Memory B cell (primary cell): ENCODE measurements at regions not wholly inside any gene's neighbourhood (a gene's known extent, or its start where the extent isn't known, plus 50 kb on each side); places are given as distances from the start of the nearest gene placed in this dataset.
"Not testable (repeated sequence)": the region's sequence is repeated elsewhere in the genome, so short reads cannot be mapped to it uniquely, and the experiment has no call there.

ENCODE experiments used
- ATAC-seq: fragments of 150-1000 bp; cut with Tn5 transposase; 2 replicates; pipeline ENCODE4 v1.10.0; 2021; ENCODE audit warnings: low read depth, mild to moderate bottlenecking, moderate library complexity
- DNase-seq, 2 donors: peaks; one replicate each; pipeline ENCODE4 v3.0.0; 2022; ENCODE audit warnings: low spot score in 2 of 2
- H3K27ac Mint-ChIP-seq: one replicate; pipeline ENCODE4 v1.8.0; 2022; ENCODE audit warnings: mild to moderate bottlenecking, moderate library complexity, mixed read lengths
- H3K27me3 Mint-ChIP-seq: one replicate; pipeline ENCODE4 v1.8.0; 2022; ENCODE audit warnings: mixed read lengths
- H3K36me3 Mint-ChIP-seq: one replicate; pipeline ENCODE4 v1.8.0; 2022; ENCODE audit warnings: mild to moderate bottlenecking, mixed read lengths
- H3K4me1 Mint-ChIP-seq: one replicate; pipeline ENCODE4 v1.8.0; 2022; ENCODE audit warnings: mixed read lengths
- H3K4me3 Mint-ChIP-seq: one replicate; pipeline ENCODE4 v1.8.0; 2022; ENCODE audit warnings: mild to moderate bottlenecking, moderate library complexity, mixed read lengths
- H3K9me3 Mint-ChIP-seq: one replicate; pipeline ENCODE4 v1.8.0; 2022; ENCODE audit warnings: mixed read lengths

DNA sequence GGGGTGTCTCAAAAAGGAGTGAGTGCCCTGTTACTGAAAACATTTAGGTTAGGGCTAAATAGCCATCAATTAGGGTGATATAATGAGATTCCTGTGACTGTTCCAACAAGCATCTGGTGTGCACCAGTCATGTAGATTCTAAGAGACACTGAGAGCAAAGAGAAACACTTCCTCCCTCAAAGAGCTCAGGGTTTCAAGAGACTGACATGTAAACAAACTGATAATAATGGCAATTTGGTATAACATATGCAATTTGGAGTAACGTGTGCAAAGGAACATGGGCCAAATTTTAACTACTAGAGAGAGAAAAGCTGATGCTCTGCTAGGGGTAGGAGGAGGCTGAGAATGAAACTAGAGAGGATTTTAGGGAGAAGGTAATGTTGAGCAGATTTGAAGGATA lies 237.1 kb downstream of the BMP4 start:
- ATAC-seq (no peak), DNase-seq (no peak)
- Mint-ChIP-seq H3K27me3 (peaks cover 10% of the 10 kb centered on the region), H3K9me3 (peaks cover 1% of the 10 kb centered on the region), H3K27ac (no peak overlapping the region), H3K4me3 (no peak overlapping the region), H3K36me3 (no peaks in the 10 kb centered on the region), H3K4me1 (no peaks in the 10 kb centered on the region)

DNA sequence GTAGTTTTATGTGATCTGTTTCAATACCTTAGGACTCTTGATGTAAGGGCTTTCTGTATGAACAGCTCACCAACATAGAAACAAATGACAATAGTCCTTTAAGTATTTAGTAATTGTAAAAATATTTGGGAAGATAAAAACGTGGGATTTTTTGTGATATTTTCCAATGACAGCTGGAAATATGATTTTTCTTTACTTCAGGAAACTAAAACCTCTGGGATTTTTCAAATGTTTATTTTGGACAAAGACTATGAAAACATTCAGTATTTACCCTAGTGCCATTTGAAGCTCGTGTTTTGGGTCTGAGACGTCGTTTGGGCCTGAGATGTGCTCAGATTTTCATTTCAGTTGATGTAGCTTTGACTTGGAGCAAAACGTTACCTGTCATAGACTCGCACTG lies 240.0 kb downstream of the BMP4 start:
- peaks cover 10% of the 10 kb centered on the region for H3K27me3 Mint-ChIP-seq
- H3K4me1 Mint-ChIP-seq: no peaks in the 10 kb centered on the region
- no peak for DNase-seq
- peaks cover 1% of the 10 kb centered on the region for H3K9me3 Mint-ChIP-seq
- ATAC-seq: no peak
- H3K36me3 Mint-ChIP-seq: no peaks in the 10 kb centered on the region
- no peak overlapping the region for H3K27ac Mint-ChIP-seq
- no peak overlapping the region for H3K4me3 Mint-ChIP-seq

DNA sequence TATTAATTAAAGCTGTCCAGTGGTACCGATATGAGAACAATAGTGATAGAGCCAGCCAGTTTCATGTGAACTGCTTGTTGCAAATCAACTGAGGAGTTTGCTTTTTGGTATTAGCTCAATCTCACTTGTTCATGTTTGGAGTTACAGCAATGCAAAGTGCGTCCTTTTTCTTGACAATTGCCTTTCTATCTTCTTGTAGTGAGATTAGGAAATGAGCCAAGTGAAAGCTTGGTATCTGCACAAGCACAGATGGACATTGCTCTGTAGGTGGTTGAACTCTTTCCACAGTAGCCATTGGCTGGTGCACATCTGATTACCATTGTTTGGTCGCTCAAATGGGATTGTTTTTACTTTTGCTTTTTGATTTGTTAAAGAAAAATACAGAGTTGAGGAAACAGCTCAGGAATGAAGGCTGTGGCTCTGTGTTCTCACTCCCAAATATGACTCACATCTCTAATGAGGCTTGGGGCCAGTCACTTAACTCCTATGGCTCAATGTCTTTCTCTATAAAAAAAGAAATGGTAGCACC lies 241.4 kb downstream of the BMP4 start:
- ATAC-seq (no peak), DNase-seq (no peak)
- no peaks in the 10 kb centered on the region for H3K36me3 Mint-ChIP-seq
- H3K27ac Mint-ChIP-seq: no peak overlapping the region
- H3K4me1 Mint-ChIP-seq: no peaks in the 10 kb centered on the region
- peaks cover 10% of the 10 kb centered on the region for H3K27me3 Mint-ChIP-seq
- H3K9me3 Mint-ChIP-seq: peaks cover 1% of the 10 kb centered on the region
- no peak overlapping the region for H3K4me3 Mint-ChIP-seq

- H3K4me3 Mint-ChIP-seq: no peak overlapping the region
- H3K4me1 Mint-ChIP-seq: no peaks in the 10 kb centered on the region
- no peak overlapping the region for H3K27ac Mint-ChIP-seq
- no peak for ATAC-seq
- H3K27me3 Mint-ChIP-seq: peaks cover 4% of the 10 kb centered on the region
- H3K9me3 Mint-ChIP-seq: no peaks in the 10 kb centered on the region
- no peaks in the 10 kb centered on the region for H3K36me3 Mint-ChIP-seq
- no peak for DNase-seq
Observed at GRCh38 chr14:53714495-53715192, 242.0 kb downstream of the BMP4 start.

DNA sequence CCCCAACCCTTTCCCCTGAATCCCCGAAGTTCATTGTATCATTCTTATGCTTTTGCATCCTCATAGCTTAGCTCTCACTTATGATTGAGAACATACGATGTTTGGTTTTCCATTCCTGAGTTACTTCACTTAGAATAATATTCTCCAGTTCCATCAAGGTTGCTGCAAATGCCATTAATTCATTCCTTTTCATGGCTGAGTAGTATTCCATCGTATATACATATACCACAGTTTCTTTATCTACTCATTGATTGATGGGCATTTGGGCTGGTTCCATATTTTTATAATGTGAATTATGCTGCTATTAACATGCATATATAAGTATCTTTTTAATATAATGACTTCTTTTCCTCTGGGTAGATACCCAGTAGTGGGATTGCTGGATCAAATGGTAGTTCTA lies 243.7 kb downstream of the BMP4 start:
- H3K4me3 Mint-ChIP-seq, H3K36me3 Mint-ChIP-seq, H3K4me1 Mint-ChIP-seq, H3K27me3 Mint-ChIP-seq, DNase-seq, H3K27ac Mint-ChIP-seq, ATAC-seq, H3K9me3 Mint-ChIP-seq: not testable (repeated sequence)

GRCh38 chr14:53711205-53711604 lies 245.4 kb downstream of the BMP4 start:
- Mint-ChIP-seq H3K4me1 (no peaks in the 10 kb centered on the region), H3K27ac (no peak overlapping the region), H3K9me3 (no peaks in the 10 kb centered on the region), H3K4me3 (no peak overlapping the region), H3K36me3 (no peaks in the 10 kb centered on the region), H3K27me3 (peaks cover 2% of the 10 kb centered on the region)
- DNase-seq (no peak), ATAC-seq (no peak)

DNA sequence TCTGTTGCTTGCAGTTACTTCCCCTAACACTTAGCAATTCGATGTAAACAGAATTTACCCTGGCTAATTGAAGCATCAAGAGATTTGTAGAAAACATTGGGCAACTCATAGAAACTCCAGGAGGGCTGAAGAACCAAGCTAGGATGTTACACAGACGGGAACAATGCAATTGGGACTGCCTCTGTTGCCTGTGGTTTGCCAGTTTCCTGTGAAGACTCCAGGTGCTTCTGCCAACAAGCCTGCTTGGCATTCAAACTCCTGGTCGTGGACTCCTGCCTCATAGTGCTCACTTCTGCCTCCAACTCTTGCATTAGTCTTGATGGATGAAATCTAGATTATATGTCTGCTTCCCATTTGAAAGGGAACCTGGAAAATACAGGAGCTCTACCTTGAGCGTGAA lies 246.0 kb downstream of the BMP4 start:
- H3K4me3 Mint-ChIP-seq: no peak overlapping the region
- DNase-seq (no peak), ATAC-seq (no peak)
- peaks cover 2% of the 10 kb centered on the region for H3K27me3 Mint-ChIP-seq
- H3K36me3 Mint-ChIP-seq: no peaks in the 10 kb centered on the region
- no peaks in the 10 kb centered on the region for H3K9me3 Mint-ChIP-seq
- no peaks in the 10 kb centered on the region for H3K4me1 Mint-ChIP-seq
- H3K27ac Mint-ChIP-seq: no peak overlapping the region

DNA sequence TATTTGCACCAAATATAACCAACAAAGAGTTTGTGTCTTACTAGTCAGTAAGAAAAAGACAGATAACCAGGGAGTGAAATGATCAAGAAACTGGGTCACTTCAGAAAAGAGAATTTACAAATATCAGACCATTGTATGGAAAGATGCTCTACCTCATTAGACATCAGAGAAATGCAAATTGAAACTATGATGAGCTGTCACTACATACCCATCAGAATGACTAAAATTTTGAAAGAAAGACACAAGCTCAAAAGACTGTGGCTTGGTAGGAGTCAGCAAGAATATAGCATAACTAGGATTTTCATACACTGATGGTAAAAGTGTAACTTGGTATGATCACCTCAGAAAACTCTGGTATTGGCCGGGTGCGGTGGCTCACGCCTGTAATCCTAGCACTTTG lies 247.2 kb downstream of the BMP4 start:
- H3K4me1 Mint-ChIP-seq: no peaks in the 10 kb centered on the region
- no peaks in the 10 kb centered on the region for H3K36me3 Mint-ChIP-seq
- no peaks in the 10 kb centered on the region for H3K9me3 Mint-ChIP-seq
- H3K27ac Mint-ChIP-seq: no peak overlapping the region
- DNase-seq (no peak), ATAC-seq (no peak)
- no peak overlapping the region for H3K4me3 Mint-ChIP-seq
- H3K27me3 Mint-ChIP-seq: peaks cover 2% of the 10 kb centered on the region

- Mint-ChIP-seq H3K36me3 (no peaks in the 10 kb centered on the region), H3K4me1 (no peaks in the 10 kb centered on the region), H3K27ac (no peak overlapping the region), H3K4me3 (no peak overlapping the region), H3K9me3 (peaks cover 1% of the 10 kb centered on the region), H3K27me3 (peaks cover 3% of the 10 kb centered on the region)
- ATAC-seq (no peak), DNase-seq (no peak)
Observed at GRCh38 chr14:53703457-53703856, 253.2 kb downstream of the BMP4 start.

DNA sequence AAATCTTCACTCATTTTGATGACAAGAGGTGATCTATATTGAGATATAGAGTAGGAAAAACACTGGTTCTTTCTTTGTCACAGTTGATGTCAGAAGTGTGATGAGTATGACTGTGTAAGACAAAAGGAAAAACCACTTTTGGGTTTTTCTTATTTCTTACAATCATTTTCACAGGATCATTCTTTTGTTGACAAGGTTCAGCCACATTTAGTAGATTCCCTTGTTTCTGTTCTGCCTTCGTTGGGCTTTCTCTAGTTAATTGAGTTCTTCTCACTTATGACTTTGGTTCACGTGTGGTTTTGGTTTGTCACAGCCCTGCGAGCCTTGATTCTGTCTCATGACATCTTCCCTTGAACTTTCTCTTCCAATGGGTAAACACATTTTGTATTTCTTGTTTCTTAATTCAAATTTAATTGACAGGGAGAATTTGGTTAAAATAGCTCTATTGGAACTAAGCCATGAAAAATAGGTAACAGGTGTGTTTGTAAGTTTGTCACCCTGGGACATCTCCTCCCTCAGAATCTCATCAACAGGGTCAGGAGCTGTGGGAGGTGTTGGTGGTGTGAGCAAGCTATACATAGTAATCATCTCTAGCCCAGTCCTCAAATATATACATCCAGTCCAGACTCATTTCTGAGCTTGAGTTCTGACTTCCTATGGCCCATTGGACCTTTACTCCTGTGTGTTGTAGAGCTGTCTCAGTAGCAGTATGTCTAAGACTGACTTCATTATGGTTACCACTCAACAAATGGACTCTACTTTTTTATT lies 255.3 kb downstream of the BMP4 start:
- H3K9me3 Mint-ChIP-seq: peaks cover 1% of the 10 kb centered on the region
- H3K4me3 Mint-ChIP-seq: no peak overlapping the region
- peaks cover 2% of the 10 kb centered on the region for H3K27me3 Mint-ChIP-seq
- no peak overlapping the region for H3K27ac Mint-ChIP-seq
- no peaks in the 10 kb centered on the region for H3K36me3 Mint-ChIP-seq
- H3K4me1 Mint-ChIP-seq: no peaks in the 10 kb centered on the region
- no peak for DNase-seq
- ATAC-seq: no peak

DNA sequence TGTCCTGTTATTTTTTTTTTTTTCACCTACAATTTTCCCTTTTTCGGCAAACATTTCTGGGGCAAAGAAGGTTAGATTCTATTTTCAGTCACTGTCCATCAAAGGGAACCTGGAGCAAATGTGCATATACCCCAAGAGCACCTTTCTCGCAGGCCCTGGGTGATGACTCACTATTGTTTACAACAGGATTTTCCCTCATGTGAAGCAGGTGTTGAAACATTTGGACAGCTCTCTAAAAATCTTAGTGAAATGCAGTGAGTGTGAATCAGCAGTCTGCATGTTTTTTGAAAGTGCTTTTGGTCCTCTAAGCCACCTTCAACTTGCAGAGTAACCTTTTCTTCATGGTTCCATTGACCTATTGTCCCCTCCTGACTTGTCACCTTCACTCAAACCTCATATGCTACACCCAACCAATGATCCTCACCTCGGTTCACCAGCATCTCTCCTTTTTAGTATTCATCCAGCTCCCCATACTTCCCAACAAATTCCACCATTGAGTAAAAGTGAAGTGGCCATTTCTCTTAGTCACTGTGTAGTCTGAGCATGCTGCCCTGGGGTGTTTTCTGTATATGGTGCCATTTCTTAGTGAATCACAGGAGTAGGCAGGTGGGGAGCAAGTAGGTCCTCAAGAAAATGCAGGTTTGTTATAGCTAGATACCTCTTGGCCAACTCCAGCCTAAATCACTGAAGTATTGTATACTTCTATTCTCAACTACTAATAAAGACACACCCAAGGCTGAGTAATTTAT lies 260.2 kb downstream of the BMP4 start:
- Mint-ChIP-seq H3K27ac (no peak overlapping the region), H3K4me3 (no peak overlapping the region), H3K27me3 (peaks cover 7% of the 10 kb centered on the region), H3K4me1 (no peaks in the 10 kb centered on the region), H3K36me3 (no peaks in the 10 kb centered on the region), H3K9me3 (peaks cover 1% of the 10 kb centered on the region)
- ATAC-seq (no peak), DNase-seq (no peak)

GRCh38 chr14:53695692-53696214 lies 260.9 kb downstream of the BMP4 start:
- H3K4me1 Mint-ChIP-seq: no peaks in the 10 kb centered on the region
- peaks cover 9% of the 10 kb centered on the region for H3K27me3 Mint-ChIP-seq
- H3K4me3 Mint-ChIP-seq: no peak overlapping the region
- ATAC-seq (no peak), DNase-seq (no peak)
- H3K36me3 Mint-ChIP-seq: no peaks in the 10 kb centered on the region
- peaks cover 1% of the 10 kb centered on the region for H3K9me3 Mint-ChIP-seq
- no peak overlapping the region for H3K27ac Mint-ChIP-seq

- Mint-ChIP-seq H3K27me3 (peaks cover 7% of the 10 kb centered on the region), H3K4me3 (no peak overlapping the region), H3K27ac (no peak overlapping the region), H3K9me3 (no peaks in the 10 kb centered on the region), H3K4me1 (no peaks in the 10 kb centered on the region), H3K36me3 (no peaks in the 10 kb centered on the region)
- DNase-seq (no peak), ATAC-seq (no peak)
Observed at GRCh38 chr14:53692885-53693284, 263.7 kb downstream of the BMP4 start.

- Mint-ChIP-seq H3K9me3 (no peaks in the 10 kb centered on the region), H3K27ac (no peak overlapping the region), H3K36me3 (no peaks in the 10 kb centered on the region), H3K4me3 (no peak overlapping the region), H3K4me1 (no peaks in the 10 kb centered on the region), H3K27me3 (peaks cover 7% of the 10 kb centered on the region)
- DNase-seq (no peak), ATAC-seq (no peak)
Observed at GRCh38 chr14:53692451-53692850, 264.2 kb downstream of the BMP4 start.
